ENCODE measurements at regions not wholly inside any gene's neighbourhood (a gene's known extent, or its start where the extent isn't known, plus 50 kb on each side); places are given as distances from the start of the nearest gene placed in this dataset.

- Histone ChIP-seq H3K27ac (replicated peaks) (no peak overlapping the region), H3K4me3 (replicated peaks; ENCODE audit: insufficient read depth, low read length) (no peak overlapping the region), H3K27me3 (ENCODE audit: insufficient read depth, poor library complexity, severe bottlenecking) (peaks cover 12% of the 10 kb centered on the region)
- no peak for TF ChIP-seq POLR2AphosphoS5 (IDR thresholded peaks at IDR 0.05; ENCODE audit: low read depth)
- no peak for TF ChIP-seq GABPA (IDR thresholded peaks at IDR 0.05; ENCODE audit: low read depth)
- TF ChIP-seq REST (IDR thresholded peaks at IDR 0.05; ENCODE audit: insufficient replicate concordance, low read depth), result no peak
- no peak for TF ChIP-seq SPI1 (IDR thresholded peaks at IDR 0.05; ENCODE audit: borderline replicate concordance, low read depth)
- TF ChIP-seq CTCF (IDR thresholded peaks at IDR 0.05; ENCODE audit: insufficient read depth, low read length), result no peak
- no peak for DNase-seq (ENCODE audit: low read depth in 1 of 2, low spot score in 1 of 2)
Measured at GRCh38 chr3:13134166-13134878, 61.1 kb upstream of the IQSEC1 start.

GRCh38 chr3:13133471-13133981 is 60.3 kb upstream of the IQSEC1 start:
- DNase-seq (ENCODE audit: low read depth in 1 of 2, low spot score in 1 of 2), result no peak
- peaks cover 12% of the 10 kb centered on the region for H3K27me3 ChIP-seq (ENCODE audit: insufficient read depth, poor library complexity, severe bottlenecking)
- H3K27ac ChIP-seq (replicated peaks), result no peak overlapping the region
- no peak for TF ChIP-seq REST (IDR thresholded peaks at IDR 0.05; ENCODE audit: insufficient replicate concordance, low read depth)
- no peak overlapping the region for H3K4me3 ChIP-seq (replicated peaks; ENCODE audit: insufficient read depth, low read length)

GRCh38 chr3:13132731-13133410 is 59.6 kb upstream of the IQSEC1 start:
- no peak overlapping the region for H3K4me3 ChIP-seq (replicated peaks; ENCODE audit: insufficient read depth, low read length)
- H3K27ac ChIP-seq (replicated peaks), result no peak overlapping the region
- no peak for TF ChIP-seq GABPA (IDR thresholded peaks at IDR 0.05; ENCODE audit: low read depth)
- TF ChIP-seq CTCF (IDR thresholded peaks at IDR 0.05; ENCODE audit: insufficient read depth, low read length), result no peak
- TF ChIP-seq SPI1 (IDR thresholded peaks at IDR 0.05; ENCODE audit: borderline replicate concordance, low read depth), result no peak
- TF ChIP-seq POLR2AphosphoS5 (IDR thresholded peaks at IDR 0.05; ENCODE audit: low read depth), result no peak
- TF ChIP-seq REST (IDR thresholded peaks at IDR 0.05; ENCODE audit: insufficient replicate concordance, low read depth), result no peak
- no peak for DNase-seq (ENCODE audit: low read depth in 1 of 2, low spot score in 1 of 2)
- H3K27me3 ChIP-seq (ENCODE audit: insufficient read depth, poor library complexity, severe bottlenecking), result peaks cover 12% of the 10 kb centered on the region

All from HL-60 (cell line).